Activated naive CD4-positive, alpha-beta T cell treated with anti-CD3 and anti-CD28 coated beads for 36 hours (primary cell): ENCODE measurements at regions not wholly inside any gene's neighbourhood (a gene's known extent, or its start where the extent isn't known, plus 50 kb on each side); places are given as distances from the start of the nearest gene placed in this dataset.

Experiments used
- CTCF ChIA-PET: fragments of 350-600 bp; sonication (Branson Sonifier 250); formaldehyde crosslinking; loops from one replicate; lab custom pipeline; 2021; ENCODE audit warnings: antibody characterized with exemption; lab: Charles Lee
- DNase-seq: peaks from one replicate; pipeline ENCODE4 v3.0.0-alpha.2; 2020
- H3K27ac Mint-ChIP-seq: one replicate; pipeline ENCODE4 v1.8.0; 2021; ENCODE audit warnings: mild to moderate bottlenecking, mixed read lengths
- H3K27me3 Mint-ChIP-seq: one replicate; pipeline ENCODE4 v1.8.0; 2021; ENCODE audit warnings: low read depth, mixed read lengths
- H3K36me3 Mint-ChIP-seq: one replicate; pipeline ENCODE4 v1.8.0; 2021; ENCODE audit warnings: low read depth, mixed read lengths
- H3K4me1 Mint-ChIP-seq: one replicate; pipeline ENCODE4 v1.8.0; 2021; ENCODE audit warnings: low read depth, mixed read lengths
- H3K4me3 Mint-ChIP-seq: one replicate; pipeline ENCODE4 v1.8.0; 2021; ENCODE audit warnings: mild to moderate bottlenecking, moderate library complexity, mixed read lengths
- H3K9me3 Mint-ChIP-seq: one replicate; pipeline ENCODE4 v1.8.0; 2021; ENCODE audit warnings: mixed read lengths
- intact Hi-C: fragments of 100-400 bp; cut with micrococcal nuclease; formaldehyde crosslinking; loops from one replicate; pipeline ENCODE4 v1.15.1; 2023

GRCh38 chr18:22355598-22355997 lies 62.1 kb downstream of the CTAGE1 start:
- H3K9me3 Mint-ChIP-seq, result no peaks in the 10 kb centered on the region
- no peak overlapping the region for H3K4me3 Mint-ChIP-seq
- intact Hi-C loops, result no loop called here
- CTCF ChIA-PET, result interaction anchor here (0.8 kb wide), 1 partner anchor 461 kb away, joined by 3 read pairs; no protein-coding TSS in a partner anchor
- no peaks in the 10 kb centered on the region for H3K36me3 Mint-ChIP-seq
- no peaks in the 10 kb centered on the region for H3K27me3 Mint-ChIP-seq
- H3K4me1 Mint-ChIP-seq, result no peaks in the 10 kb centered on the region
- no peak overlapping the region for H3K27ac Mint-ChIP-seq
- DNase-seq, result no peak

GRCh38 chr18:22355069-22355468 lies 62.6 kb downstream of the CTAGE1 start:
- CTCF ChIA-PET, result no interaction called here
- no peak overlapping the region for H3K4me3 Mint-ChIP-seq
- no peaks in the 10 kb centered on the region for H3K36me3 Mint-ChIP-seq
- H3K27me3 Mint-ChIP-seq, result peaks cover 4% of the 10 kb centered on the region
- DNase-seq, result no peak
- no peak overlapping the region for H3K27ac Mint-ChIP-seq
- H3K9me3 Mint-ChIP-seq, result no peaks in the 10 kb centered on the region
- intact Hi-C loops, result no loop called here
- H3K4me1 Mint-ChIP-seq, result no peaks in the 10 kb centered on the region

- CTCF ChIA-PET, result no interaction called here
Observed at GRCh38 chr18:22349966-22350365, 67.7 kb downstream of the CTAGE1 start.

GRCh38 chr18:22349317-22349898 lies 68.3 kb downstream of the CTAGE1 start:
- Mint-ChIP-seq H3K9me3 (no peaks in the 10 kb centered on the region), H3K4me3 (peak overlapping the region; percentile 39), H3K36me3 (no peaks in the 10 kb centered on the region), H3K27ac (no peak overlapping the region), H3K27me3 (peaks cover 44% of the 10 kb centered on the region), H3K4me1 (peaks cover 4% of the 10 kb centered on the region)
- intact Hi-C loops, result loop anchor here (5.0 kb wide), 1 partner anchor 182 kb away; the partner anchor contains the start of gene GATA6
- CTCF ChIA-PET, result no interaction called here
- no peak for DNase-seq

More at GRCh38 chr18:22349966-22350365, 67.7 kb downstream of the CTAGE1 start:
- Mint-ChIP-seq H3K4me3 (no peak overlapping the region), H3K27me3 (peaks cover 44% of the 10 kb centered on the region), H3K36me3 (no peaks in the 10 kb centered on the region), H3K4me1 (peaks cover 4% of the 10 kb centered on the region), H3K27ac (no peak overlapping the region), H3K9me3 (no peaks in the 10 kb centered on the region)
- intact Hi-C loops, result loop anchor here (5.0 kb wide), 1 partner anchor 183 kb away; the partner anchor contains the start of gene GATA6
- no peak for DNase-seq

GRCh38 chr18:22348521-22349316 lies 69.0 kb downstream of the CTAGE1 start:
- Mint-ChIP-seq H3K27ac (no peak overlapping the region), H3K4me3 (peak overlapping the region; percentile 39), H3K27me3 (peaks cover 44% of the 10 kb centered on the region), H3K4me1 (peaks cover 4% of the 10 kb centered on the region), H3K9me3 (no peaks in the 10 kb centered on the region), H3K36me3 (no peaks in the 10 kb centered on the region)
- no peak for DNase-seq
- intact Hi-C loops, result loop anchor here (5.0 kb wide), 1 partner anchor 181 kb away; the partner anchor contains the start of gene GATA6
- CTCF ChIA-PET, result no interaction called here

- Mint-ChIP-seq H3K36me3 (no peaks in the 10 kb centered on the region), H3K27me3 (peaks cover 44% of the 10 kb centered on the region), H3K27ac (no peak overlapping the region), H3K4me1 (peaks cover 4% of the 10 kb centered on the region), H3K9me3 (no peaks in the 10 kb centered on the region), H3K4me3 (peak overlapping the region; percentile 21)
- DNase-seq, result no peak
- intact Hi-C loops, result loop anchor here (5.0 kb wide), 1 partner anchor 181 kb away; the partner anchor contains the start of gene GATA6
- CTCF ChIA-PET, result interaction anchor here (0.6 kb wide), 1 partner anchor 299 kb away, joined by 3 read pairs; no protein-coding TSS in a partner anchor
Observed at GRCh38 chr18:22347606-22348511, 69.9 kb downstream of the CTAGE1 start.

- intact Hi-C loops, result loop anchor here (5.0 kb wide), 1 partner anchor 180 kb away; the partner anchor contains the start of gene GATA6
- DNase-seq, result no peak
- Mint-ChIP-seq H3K4me1 (peaks cover 6% of the 10 kb centered on the region), H3K27ac (no peak overlapping the region), H3K9me3 (no peaks in the 10 kb centered on the region), H3K4me3 (peak overlapping the region; percentile 7), H3K27me3 (peaks cover 44% of the 10 kb centered on the region), H3K36me3 (no peaks in the 10 kb centered on the region)
- CTCF ChIA-PET, result interaction anchor here (0.6 kb wide), 1 partner anchor 298 kb away, joined by 3 read pairs; no protein-coding TSS in a partner anchor
Observed at GRCh38 chr18:22346953-22347605, 70.6 kb downstream of the CTAGE1 start.

GRCh38 chr18:22346401-22346952 lies 71.2 kb downstream of the CTAGE1 start:
- Mint-ChIP-seq H3K27me3 (peaks cover 44% of the 10 kb centered on the region), H3K4me3 (no peak overlapping the region), H3K36me3 (no peaks in the 10 kb centered on the region), H3K9me3 (no peaks in the 10 kb centered on the region), H3K4me1 (peaks cover 6% of the 10 kb centered on the region), H3K27ac (no peak overlapping the region)
- DNase-seq, result peak; percentile 21
- CTCF ChIA-PET, result no interaction called here
- intact Hi-C loops, result loop anchor here (5.0 kb wide), 1 partner anchor 179 kb away; the partner anchor contains the start of gene GATA6

GRCh38 chr18:22345718-22346117 lies 72.0 kb downstream of the CTAGE1 start:
- CTCF ChIA-PET, result no interaction called here
- DNase-seq, result no peak
- Mint-ChIP-seq H3K27me3 (peaks cover 44% of the 10 kb centered on the region), H3K27ac (no peak overlapping the region), H3K4me1 (peaks cover 6% of the 10 kb centered on the region), H3K4me3 (no peak overlapping the region), H3K9me3 (no peaks in the 10 kb centered on the region), H3K36me3 (no peaks in the 10 kb centered on the region)
- intact Hi-C loops, result loop anchor here (5.0 kb wide), 1 partner anchor 178 kb away; the partner anchor contains the start of gene GATA6

GRCh38 chr18:22344908-22345670 lies 72.6 kb downstream of the CTAGE1 start:
- CTCF ChIA-PET, result no interaction called here
- Mint-ChIP-seq H3K27me3 (peaks cover 41% of the 10 kb centered on the region), H3K36me3 (no peaks in the 10 kb centered on the region), H3K4me3 (no peak overlapping the region), H3K4me1 (peaks cover 6% of the 10 kb centered on the region), H3K27ac (no peak overlapping the region), H3K9me3 (no peaks in the 10 kb centered on the region)
- intact Hi-C loops, result loop anchor here (5.0 kb wide), 1 partner anchor 178 kb away; the partner anchor contains the start of gene GATA6
- DNase-seq, result no peak

- peaks cover 6% of the 10 kb centered on the region for H3K4me1 Mint-ChIP-seq
- H3K36me3 Mint-ChIP-seq, result no peaks in the 10 kb centered on the region
- CTCF ChIA-PET, result no interaction called here
- intact Hi-C loops, result no loop called here
- no peak for DNase-seq
- no peaks in the 10 kb centered on the region for H3K9me3 Mint-ChIP-seq
- no peak overlapping the region for H3K4me3 Mint-ChIP-seq
- no peak overlapping the region for H3K27ac Mint-ChIP-seq
- H3K27me3 Mint-ChIP-seq, result peaks cover 34% of the 10 kb centered on the region
Observed at GRCh38 chr18:22344445-22344844, 73.3 kb downstream of the CTAGE1 start.
